C4-2B (cell line): ENCODE measurements at regions not wholly inside any gene's neighbourhood (a gene's known extent, or its start where the extent isn't known, plus 50 kb on each side); places are given as distances from the start of the nearest gene placed in this dataset.

ENCODE experiments used
- CTCF ChIP-seq: fragments of 450-650 bp; conservative IDR thresholded peaks from 2 replicates; pipeline ENCODE4 v1.5.1; 2017; ENCODE audit warnings: mild to moderate bottlenecking
- ZFX ChIP-seq: fragments of 450-650 bp; IDR thresholded peaks from 2 replicates; pipeline ENCODE4 v1.6.1; 2017

- no peak for TF ChIP-seq CTCF
- no peak for TF ChIP-seq ZFX
These were observed 83.0 kb upstream of the FZD10 start for GRCh38 chr12:130079279-130079678.
